IMR-90 (cell line): ENCODE measurements at regions not wholly inside any gene's neighbourhood (a gene's known extent, or its start where the extent isn't known, plus 50 kb on each side); places are given as distances from the start of the nearest gene placed in this dataset.

Source experiments
- CEBPB ChIP-seq: IDR thresholded peaks from 2 replicates; pipeline ENCODE4 v1.6.1; 2012; ENCODE audit warnings: low read depth, low read length, improper control_type of control experiment
- CTCF ChIP-seq: conservative IDR thresholded peaks from 2 replicates; pipeline ENCODE4 v1.5.1; 2012; ENCODE audit warnings: mild to moderate bottlenecking, low read depth, low read length, improper control_type of control experiment
- ELK1 ChIP-seq: fragments of 150-350 bp; IDR thresholded peaks from 2 replicates; pipeline ENCODE4 v1.6.1; 2016; ENCODE audit warnings: low read depth, mild to moderate bottlenecking, low read length, moderate library complexity, borderline replicate concordance
- FOS ChIP-seq: fragments of 150-350 bp; IDR thresholded peaks from 2 replicates; pipeline ENCODE4 v1.6.1; 2016; ENCODE audit warnings: low read depth, low read length
- MAFK ChIP-seq: IDR thresholded peaks from 2 replicates; pipeline ENCODE4 v1.6.1; 2012; ENCODE audit warnings: low read depth, low read length, improper control_type of control experiment
- MAZ ChIP-seq: IDR thresholded peaks from 2 replicates; pipeline ENCODE4 v1.6.1; 2012; ENCODE audit warnings: low read depth, mild to moderate bottlenecking, low read length, improper control_type of control experiment, moderate library complexity, borderline replicate concordance
- POLR2A ChIP-seq: IDR thresholded peaks from 2 replicates; pipeline ENCODE4 v1.6.1; 2012; ENCODE audit warnings: mild to moderate bottlenecking, low read depth, low read length
- RAD21 ChIP-seq: IDR thresholded peaks from 2 replicates; pipeline ENCODE4 v1.6.1; 2012; ENCODE audit warnings: low read length, improper control_type of control experiment
- RCOR1 ChIP-seq: IDR thresholded peaks from 2 replicates; pipeline ENCODE4 v1.6.1; 2012; ENCODE audit warnings: mild to moderate bottlenecking, low read length, improper control_type of control experiment; ENCODE audit not compliant: insufficient replicate concordance
- RFX5 ChIP-seq: IDR thresholded peaks from 2 replicates; pipeline ENCODE4 v1.8.0; 2012; ENCODE audit warnings: low read depth, mild to moderate bottlenecking, low read length, moderate library complexity
- SMC3 ChIP-seq: fragments of 150-350 bp; IDR thresholded peaks from 2 replicates; pipeline ENCODE4 v1.6.1; 2016; ENCODE audit warnings: low read depth, mild to moderate bottlenecking, antibody characterized with exemption, low read length, moderate library complexity
- USF2 ChIP-seq: fragments of 150-350 bp; IDR thresholded peaks from 2 replicates; pipeline ENCODE4 v1.6.1; 2017; ENCODE audit warnings: mild to moderate bottlenecking, antibody characterized with exemption, low read length, low read depth

- TF ChIP-seq RAD21, result no peak
- TF ChIP-seq CTCF, result no peak
- no peak for TF ChIP-seq USF2
- no peak for TF ChIP-seq MAFK
- no peak for TF ChIP-seq FOS
- TF ChIP-seq CEBPB, result no peak
- no peak for TF ChIP-seq POLR2A
- TF ChIP-seq RCOR1, result no peak
- TF ChIP-seq MAZ, result no peak
- TF ChIP-seq SMC3, result no peak
- TF ChIP-seq ELK1, result no peak
- no peak for TF ChIP-seq RFX5
Observed at GRCh38 chr2:118294063-118294462, 205.8 kb downstream of the INSIG2 start.
